Chondrocyte (in vitro differentiated cells): ENCODE measurements at regions not wholly inside any gene's neighbourhood (a gene's known extent, or its start where the extent isn't known, plus 50 kb on each side); places are given as distances from the start of the nearest gene placed in this dataset.

Experiments used
- DNase-seq: peaks from one replicate; pipeline ENCODE4 v3.0.0; 2021; ENCODE audit warnings: mixed read lengths, low spot score
- H3K27ac Mint-ChIP-seq: one replicate; pipeline ENCODE4 v1.8.0; 2021; ENCODE audit warnings: mild to moderate bottlenecking, moderate library complexity, mixed read lengths; ENCODE audit not compliant: unreplicated experiment
- H3K27me3 Mint-ChIP-seq: 2 replicates; pipeline ENCODE4 v1.8.0; 2021; ENCODE audit warnings: low read depth, mixed read lengths
- H3K36me3 Mint-ChIP-seq: 2 replicates; pipeline ENCODE4 v1.8.0; 2021; ENCODE audit warnings: low read depth, mixed read lengths
- H3K4me1 Mint-ChIP-seq: 2 replicates; pipeline ENCODE4 v1.8.0; 2021; ENCODE audit warnings: low read depth, mild to moderate bottlenecking, mixed read lengths
- H3K4me3 Mint-ChIP-seq: one replicate; pipeline ENCODE4 v1.8.0; 2021; ENCODE audit warnings: mild to moderate bottlenecking, moderate library complexity, mixed read lengths; ENCODE audit not compliant: unreplicated experiment
- H3K9me3 Mint-ChIP-seq: 2 replicates; pipeline ENCODE4 v1.8.0; 2021; ENCODE audit warnings: low read depth, mixed read lengths
- TF ChIP-seq, protein P1 (sequence below): fragments of 200-600 bp; sonication (generic); IDR thresholded peaks from 2 replicates; pipeline ENCODE4 v1.5.0; 2021; ENCODE audit warnings: antibody characterized with exemption, mild to moderate bottlenecking, moderate library complexity

DNA sequence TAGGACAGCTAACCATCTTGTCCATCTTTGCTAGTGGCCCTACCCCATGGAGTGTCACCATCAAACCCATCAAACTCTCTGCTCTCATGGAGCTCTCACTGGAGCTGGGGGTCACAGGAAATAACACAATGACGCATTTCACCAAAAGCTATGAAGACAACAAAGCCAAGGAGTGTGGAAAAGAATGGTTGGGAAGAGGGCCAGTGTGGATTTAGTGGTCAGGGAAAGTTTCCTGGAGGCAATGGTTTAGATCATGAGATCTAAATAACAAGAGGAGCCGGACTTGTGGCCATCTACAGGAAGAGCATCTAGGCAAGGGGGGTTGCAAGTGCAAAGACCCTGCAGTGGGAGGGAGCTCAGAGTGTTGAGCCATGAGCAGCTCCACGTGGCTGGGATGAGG lies 189.5 kb downstream of the BMP7 start:
- DNase-seq = no peak
- Mint-ChIP-seq H3K9me3 (peaks cover 28% of the 10 kb centered on the region), H3K27me3 (no peaks in the 10 kb centered on the region), H3K36me3 (peaks cover 7% of the 10 kb centered on the region), H3K27ac (no peak overlapping the region), H3K4me1 (peaks cover 9% of the 10 kb centered on the region), H3K4me3 (no peak overlapping the region)
- TF ChIP-seq, protein P1, sequence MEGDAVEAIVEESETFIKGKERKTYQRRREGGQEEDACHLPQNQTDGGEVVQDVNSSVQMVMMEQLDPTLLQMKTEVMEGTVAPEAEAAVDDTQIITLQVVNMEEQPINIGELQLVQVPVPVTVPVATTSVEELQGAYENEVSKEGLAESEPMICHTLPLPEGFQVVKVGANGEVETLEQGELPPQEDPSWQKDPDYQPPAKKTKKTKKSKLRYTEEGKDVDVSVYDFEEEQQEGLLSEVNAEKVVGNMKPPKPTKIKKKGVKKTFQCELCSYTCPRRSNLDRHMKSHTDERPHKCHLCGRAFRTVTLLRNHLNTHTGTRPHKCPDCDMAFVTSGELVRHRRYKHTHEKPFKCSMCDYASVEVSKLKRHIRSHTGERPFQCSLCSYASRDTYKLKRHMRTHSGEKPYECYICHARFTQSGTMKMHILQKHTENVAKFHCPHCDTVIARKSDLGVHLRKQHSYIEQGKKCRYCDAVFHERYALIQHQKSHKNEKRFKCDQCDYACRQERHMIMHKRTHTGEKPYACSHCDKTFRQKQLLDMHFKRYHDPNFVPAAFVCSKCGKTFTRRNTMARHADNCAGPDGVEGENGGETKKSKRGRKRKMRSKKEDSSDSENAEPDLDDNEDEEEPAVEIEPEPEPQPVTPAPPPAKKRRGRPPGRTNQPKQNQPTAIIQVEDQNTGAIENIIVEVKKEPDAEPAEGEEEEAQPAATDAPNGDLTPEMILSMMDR = no peak

DNA sequence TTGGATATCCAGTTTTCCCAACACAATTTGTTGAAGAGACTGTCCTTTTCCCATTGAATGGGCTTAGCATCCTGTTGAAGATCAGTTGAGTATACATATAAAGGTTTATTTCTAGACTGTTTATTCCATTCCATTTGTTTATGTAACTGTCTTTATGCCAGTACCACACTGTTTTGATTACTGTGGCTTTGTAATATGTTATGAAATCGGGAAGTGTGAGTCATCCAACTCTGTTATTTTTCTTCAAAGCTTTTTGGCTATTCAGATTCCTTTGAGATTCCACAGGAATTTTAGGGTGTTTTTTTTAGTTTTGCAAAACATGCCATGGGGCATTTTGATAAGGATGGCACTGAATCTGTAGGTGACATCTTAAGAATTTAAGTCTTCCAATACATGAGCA lies 188.3 kb downstream of the BMP7 start:
- H3K36me3 Mint-ChIP-seq = peaks cover 7% of the 10 kb centered on the region
- peaks cover 28% of the 10 kb centered on the region for H3K9me3 Mint-ChIP-seq
- peaks cover 9% of the 10 kb centered on the region for H3K4me1 Mint-ChIP-seq
- TF ChIP-seq, protein P1 = no peak
- H3K27me3 Mint-ChIP-seq = no peaks in the 10 kb centered on the region
- H3K4me3 Mint-ChIP-seq = no peak overlapping the region
- no peak overlapping the region for H3K27ac Mint-ChIP-seq
- DNase-seq = no peak

- TF ChIP-seq, protein P1 = no peak
- Mint-ChIP-seq H3K4me1 (peaks cover 9% of the 10 kb centered on the region), H3K27ac (no peak overlapping the region), H3K27me3 (no peaks in the 10 kb centered on the region), H3K9me3 (peaks cover 28% of the 10 kb centered on the region), H3K4me3 (no peak overlapping the region), H3K36me3 (peaks cover 7% of the 10 kb centered on the region)
- no peak for DNase-seq
These were observed 187.1 kb downstream of the BMP7 start for GRCh38 chr20:57079031-57080005.

- H3K27ac Mint-ChIP-seq = no peak overlapping the region
- H3K4me3 Mint-ChIP-seq = no peak overlapping the region
- peaks cover 21% of the 10 kb centered on the region for H3K9me3 Mint-ChIP-seq
- TF ChIP-seq, protein P1 = peak; percentile 71
- peaks cover 9% of the 10 kb centered on the region for H3K4me1 Mint-ChIP-seq
- no peaks in the 10 kb centered on the region for H3K27me3 Mint-ChIP-seq
- no peak for DNase-seq
- peaks cover 7% of the 10 kb centered on the region for H3K36me3 Mint-ChIP-seq
These were observed 185.6 kb downstream of the BMP7 start for GRCh38 chr20:57080796-57081195.

GRCh38 chr20:57082357-57082945 lies 184.0 kb downstream of the BMP7 start:
- Mint-ChIP-seq H3K27ac (no peak overlapping the region), H3K27me3 (peaks cover 2% of the 10 kb centered on the region), H3K4me1 (peaks cover 9% of the 10 kb centered on the region), H3K36me3 (peaks cover 2% of the 10 kb centered on the region), H3K4me3 (no peak overlapping the region), H3K9me3 (peaks cover 14% of the 10 kb centered on the region)
- DNase-seq = peak; percentile 86
- TF ChIP-seq, protein P1 = no peak
